HepG2 (cell line): ENCODE measurements at regions not wholly inside any gene's neighbourhood (a gene's known extent, or its start where the extent isn't known, plus 50 kb on each side); places are given as distances from the start of the nearest gene placed in this dataset.

Experiments
- ATAC-seq: fragments of 200-7000 bp; cut with Tn5 transposase; 3 replicates; pipeline ENCODE4 v1.9.1; 2020; ENCODE audit warnings: mild to moderate bottlenecking, moderate library complexity
- BruUV-seq: library from RNA; stranded (reverse); fragments of 400-500 nt; replicated peaks from 2 replicates; lab custom pipeline; 2021; lab: Mats Ljungman, UMichigan
- CTCF ChIA-PET: fragments of 300-600 bp; formaldehyde crosslinking; extraction: SDS; loops from one replicate; lab custom pipeline; 2021; ENCODE audit warnings: low total read pairs, inconsistent platforms, low intra/inter-chr PET ratio; lab: Yijun Ruan, JAX
- POLR2A ChIA-PET: fragments of 350-600 bp; sonication (Branson Sonifier 250); formaldehyde crosslinking; loops from one replicate; lab custom pipeline; 2020; ENCODE audit warnings: antibody characterized with exemption, inconsistent platforms; lab: Yijun Ruan, JAX
- DNase-seq: peaks from one replicate; pipeline ENCODE4 v3.0.0-alpha.2; 2015; ENCODE audit warnings: low spot score
- FAIRE-seq: peaks from 3 replicates; lab custom pipeline; 2011; peaks lifted over from hg19 to GRCh38; lab: Jason Lieb, UNC
- H2AFZ ChIP-seq: one replicate; pipeline ENCODE4 v1.6.1; 2011; ENCODE audit warnings: low read length, inconsistent platforms
- H3K27ac ChIP-seq: fragments of 300-600 bp; 3 replicates; pipeline ENCODE4 v1.8.0; 2011; ENCODE audit warnings: mixed run types, mild to moderate bottlenecking, mixed read lengths, low read length, inconsistent platforms; ENCODE audit not compliant: insufficient read depth; ENCODE audit errors: extremely low read length
- H3K27me3 ChIP-seq, 2 experiments: fragments of 200-600 bp in 1 of 2; 2 replicates in 1 of 2; 3 replicates in 1 of 2; pipeline versions ENCODE4 v1.6.0 to v1.8.0; 2011; ENCODE audit warnings: low read length in 2 of 2, mild to moderate bottlenecking in 2 of 2, moderate library complexity in 2 of 2, inconsistent platforms in 1 of 2; ENCODE audit not compliant: insufficient read depth in 2 of 2, control insufficient read depth in 1 of 2
- H3K36me3 ChIP-seq, 2 experiments: fragments of 200-600 bp in 1 of 2; replicated peaks in 1 of 2; 2 replicates in 1 of 2; 3 replicates in 1 of 2; pipeline versions ENCODE4 v1.5.1 to v1.8.0; 2011; ENCODE audit warnings: low read length in 2 of 2, inconsistent platforms in 1 of 2; ENCODE audit not compliant: insufficient read depth in 2 of 2, control insufficient read depth in 1 of 2
- H3K4me1 ChIP-seq: 2 replicates; pipeline ENCODE4 v1.5.1; 2012; ENCODE audit warnings: low read length, inconsistent platforms; ENCODE audit not compliant: insufficient read depth
- H3K4me2 ChIP-seq: 2 replicates; pipeline ENCODE4 v1.6.0; 2011; ENCODE audit warnings: low read depth, low read length, inconsistent platforms
- H3K4me3 ChIP-seq, 3 experiments: fragments of 200-600 bp in 1 of 3; sonication (generic), shearing (Covaris generic) in 1 of 3; replicated peaks in 1 of 3; 2 replicates each; pipeline ENCODE4 v1.5.1; 2011 to 2016; ENCODE audit warnings: low read length in 3 of 3, inconsistent platforms in 2 of 3, low read depth in 2 of 3, mild to moderate bottlenecking in 2 of 3, control low read depth in 1 of 3, mixed read lengths in 1 of 3; ENCODE audit not compliant: insufficient read depth in 1 of 3
- H3K79me2 ChIP-seq: one replicate; pipeline ENCODE4 v1.6.1; 2011; ENCODE audit warnings: low read length, inconsistent platforms; ENCODE audit not compliant: insufficient read depth
- H3K9ac ChIP-seq: 2 replicates; pipeline ENCODE4 v1.6.0; 2011; ENCODE audit warnings: mild to moderate bottlenecking, low read depth, low read length, inconsistent platforms; ENCODE audit not compliant: insufficient read depth
- H3K9me3 ChIP-seq: 2 replicates; pipeline ENCODE4 v1.5.1; 2012; ENCODE audit warnings: mild to moderate bottlenecking, low read length
- H4K20me1 ChIP-seq: 2 replicates; pipeline ENCODE4 v1.6.0; 2011; ENCODE audit warnings: inconsistent platforms, mild to moderate bottlenecking, low read length, moderate library complexity; ENCODE audit not compliant: insufficient read depth
- ATM ChIP-seq: fragments of 450-650 bp; IDR thresholded peaks from 2 replicates; pipeline ENCODE4 v1.7.1; 2017; ENCODE audit warnings: mild to moderate bottlenecking, borderline replicate concordance
- E2F1 ChIP-seq: sonication (generic); formaldehyde crosslinking; IDR thresholded peaks from 2 replicates; pipeline ENCODE4 v1.5.0; 2020; ENCODE audit warnings: missing genetic modification reagents
- FOXM1 ChIP-seq: sonication (generic); formaldehyde crosslinking; IDR thresholded peaks from 2 replicates; pipeline ENCODE4 v1.5.0; 2020; ENCODE audit warnings: missing genetic modification reagents
- HDAC6 ChIP-seq: fragments of 200-600 bp; sonication (generic); IDR thresholded peaks from 2 replicates; pipeline ENCODE4 v1.7.0; 2017; ENCODE audit warnings: mild to moderate bottlenecking, antibody characterized with exemption, low read length, low read depth
- MAFF ChIP-seq: IDR thresholded peaks from 2 replicates; pipeline ENCODE4 v1.6.1; 2011; ENCODE audit warnings: low read depth, low read length, improper control_type of control experiment
- MAFK ChIP-seq, 2 experiments: IDR thresholded peaks in 1 of 2; conservative IDR thresholded peaks in 1 of 2; 2 replicates each; pipeline ENCODE4 v1.6.1; 2011; ENCODE audit warnings: improper control_type of control experiment in 2 of 2, low read length in 2 of 2
- RFX5 ChIP-seq: IDR thresholded peaks from 2 replicates; pipeline ENCODE4 v1.6.1; 2011; ENCODE audit warnings: low read depth, low read length, improper control_type of control experiment
- SIN3B ChIP-seq: fragments of 150-350 bp; IDR thresholded peaks from 2 replicates; pipeline ENCODE4 v1.6.1; 2014; ENCODE audit warnings: low read length
- SYNCRIP ChIP-seq: fragments of 200-400 bp; formaldehyde crosslinking; IDR thresholded peaks from 2 replicates; pipeline ENCODE4 v1.6.1; 2018; ENCODE audit warnings: mild to moderate bottlenecking, low read depth, low read length; ENCODE audit not compliant: insufficient read depth
- ZNF142 ChIP-seq: sonication (generic); formaldehyde crosslinking; IDR thresholded peaks from 2 replicates; pipeline ENCODE4 v1.4.0; 2020; ENCODE audit warnings: missing genetic modification reagents
- ZNF574 ChIP-seq: sonication (generic); formaldehyde crosslinking; IDR thresholded peaks from 2 replicates; pipeline ENCODE4 v1.4.0; 2020; ENCODE audit warnings: missing genetic modification reagents
- ZSCAN20 ChIP-seq: sonication (generic); formaldehyde crosslinking; IDR thresholded peaks from 2 replicates; pipeline ENCODE4 v1.4.0; 2020; ENCODE audit warnings: missing genetic modification reagents, mild to moderate bottlenecking, borderline replicate concordance
- WGBS: methylation state at CpG from one replicate; pipeline ENCODE4 v1.1.6; 2017; ENCODE audit warnings: low lambda C conversion rate; 5-methylcytosine and 5-hydroxymethylcytosine counted together
- in situ Hi-C: cut with HindIII; loops from 2 replicates; pipeline ENCODE4 v1.10.0; 2017; ENCODE audit warnings: low pct_unique_long_range_greater_than_20kb; ENCODE audit not compliant: extremely low pct_ligation_motif_present
- intact Hi-C: fragments of 100-400 bp; cut with micrococcal nuclease; formaldehyde crosslinking; loops from one replicate; pipeline ENCODE4 v1.10.0; 2022; ENCODE audit not compliant: unreplicated experiment

GRCh38 chr4:37535872-37536271 lies 150.3 kb downstream of the RELL1 start (continued):
- TF ChIP-seq FOXM1 (CRISPR knock-in tag) (no peak), ZNF574 (no peak), RFX5 (no peak)

- in situ Hi-C loops (no loop called here), intact Hi-C loops (no loop called here)
- ChIA-PET CTCF (no interaction called here), POLR2A (no interaction called here)
- H2AFZ ChIP-seq: no peak overlapping the region
- DNase-seq: no peak
- no peaks in the 10 kb centered on the region for H3K27me3 ChIP-seq
- no TSS peak for BruUV-seq
- H3K9ac ChIP-seq: no peak overlapping the region
- no peak overlapping the region for H3K4me3 ChIP-seq
- ATAC-seq: no peak
- H3K27ac ChIP-seq: no peak overlapping the region
- no peaks in the 10 kb centered on the region for H3K79me2 ChIP-seq
- H3K4me2 ChIP-seq: no peak overlapping the region
- H3K36me3 ChIP-seq: no peaks in the 10 kb centered on the region
- 80% methylated on average over 6 of the region's 6 CpGs for WGBS
- no peaks in the 10 kb centered on the region for H4K20me1 ChIP-seq
- no peak for FAIRE-seq
- H3K9me3 ChIP-seq: no peaks in the 10 kb centered on the region
- peaks cover 4% of the 10 kb centered on the region; the same call in 1 of the 2 replicates for H3K4me1 ChIP-seq
- TF ChIP-seq E2F1 (CRISPR knock-in tag) (no peak), ZNF142 (CRISPR knock-in tag) (no peak), ZSCAN20 (no peak), MAFK (conservative IDR thresholded peaks at IDR 0.05 in 1 of 2, IDR thresholded peaks at IDR 0.05 in 1 of 2; ENCODE audit: low read length in 2 of 2) (peak; percentile 78 to 92; a peak in 3 of 4 replicates), MAFF (peak; percentile 89), ATM (no peak), SIN3B (no peak), SYNCRIP (no peak), HDAC6 (no peak)
These were observed 152.7 kb downstream of the RELL1 start for GRCh38 chr4:37533286-37534033.
